Thoracic aorta (tissue), 2 donors: ENCODE measurements at regions not wholly inside any gene's neighbourhood (a gene's known extent, or its start where the extent isn't known, plus 50 kb on each side); places are given as distances from the start of the nearest gene placed in this dataset.

Source experiments
- ATAC-seq: fragments of 150-250 bp; one replicate; pipeline ENCODE4 v1.8.0; 2017; ENCODE audit warnings: low read depth; ENCODE audit not compliant: insufficient number of reproducible peaks, low FRiP score
- DNase-seq: peaks from one replicate; pipeline ENCODE4 v3.0.0-alpha.2; 2020; ENCODE audit warnings: low spot score
- H3K27ac ChIP-seq, 2 donors: fragments of 200-600 bp; sonication (generic); 1 replicate in 1 of 2; 2 replicates in 1 of 2; pipeline ENCODE4 v1.5.1; 2016; ENCODE audit warnings: mild to moderate bottlenecking in 2 of 2, moderate library complexity in 2 of 2
- H3K27me3 ChIP-seq: fragments of 200-600 bp; sonication (generic); replicated peaks from 2 replicates; pipeline ENCODE4 v1.6.0; 2016; ENCODE audit warnings: mild to moderate bottlenecking; ENCODE audit not compliant: insufficient read depth
- H3K36me3 ChIP-seq: fragments of 200-600 bp; sonication (generic); one replicate; pipeline ENCODE4 v1.5.1; 2016
- H3K4me1 ChIP-seq, 2 donors: fragments of 200-600 bp; sonication (generic); 1 replicate in 1 of 2; 2 replicates in 1 of 2; pipeline versions ENCODE4 v1.5.1 to v1.6.0; 2016; ENCODE audit warnings: low read depth in 2 of 2, mild to moderate bottlenecking in 1 of 2; ENCODE audit not compliant: control insufficient read depth in 1 of 2
- H3K4me3 ChIP-seq: fragments of 200-600 bp; sonication (generic); 2 replicates; pipeline ENCODE4 v1.5.1; 2016; ENCODE audit warnings: mild to moderate bottlenecking
- H3K9me3 ChIP-seq: fragments of 200-600 bp; sonication (generic); 2 replicates; pipeline ENCODE4 v1.5.1; 2016
- TF ChIP-seq, protein P1 (sequence below): fragments of 200-600 bp; sonication (generic); IDR thresholded peaks from one replicate; pipeline ENCODE4 v1.5.1; 2019; ENCODE audit warnings: antibody characterized with exemption

DNA sequence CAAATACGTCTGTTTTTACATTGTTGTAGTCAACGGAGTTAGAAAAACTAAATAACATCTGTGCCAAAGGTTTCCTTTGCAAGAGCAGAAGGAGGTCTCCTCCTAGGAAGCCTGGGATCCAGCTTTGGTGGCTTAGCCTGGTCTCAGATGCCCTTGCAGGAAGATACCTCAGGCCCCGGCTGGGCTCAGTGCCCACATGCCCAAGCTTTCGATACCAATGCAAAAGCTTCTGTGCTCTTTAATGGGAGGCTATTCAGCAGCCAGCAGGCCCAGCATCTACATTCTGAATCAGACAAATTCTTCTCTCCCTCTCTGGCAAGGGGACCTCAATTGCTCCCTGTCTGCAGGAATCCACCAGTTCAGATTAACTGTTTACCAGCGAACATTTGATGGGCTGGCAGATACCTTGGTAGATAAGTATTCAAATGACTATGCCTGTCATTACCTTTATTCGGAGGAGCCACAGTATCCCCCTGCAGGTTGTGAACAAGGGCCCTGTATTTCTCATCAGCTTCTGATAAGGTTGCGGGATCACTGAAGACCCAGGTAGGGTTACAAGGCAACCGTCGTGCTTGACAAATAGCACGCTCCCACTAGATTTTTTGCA, 180.1 kb upstream of the KBTBD8 start:
- no peak overlapping the region for H3K27ac ChIP-seq
- no peak for ATAC-seq

DNA sequence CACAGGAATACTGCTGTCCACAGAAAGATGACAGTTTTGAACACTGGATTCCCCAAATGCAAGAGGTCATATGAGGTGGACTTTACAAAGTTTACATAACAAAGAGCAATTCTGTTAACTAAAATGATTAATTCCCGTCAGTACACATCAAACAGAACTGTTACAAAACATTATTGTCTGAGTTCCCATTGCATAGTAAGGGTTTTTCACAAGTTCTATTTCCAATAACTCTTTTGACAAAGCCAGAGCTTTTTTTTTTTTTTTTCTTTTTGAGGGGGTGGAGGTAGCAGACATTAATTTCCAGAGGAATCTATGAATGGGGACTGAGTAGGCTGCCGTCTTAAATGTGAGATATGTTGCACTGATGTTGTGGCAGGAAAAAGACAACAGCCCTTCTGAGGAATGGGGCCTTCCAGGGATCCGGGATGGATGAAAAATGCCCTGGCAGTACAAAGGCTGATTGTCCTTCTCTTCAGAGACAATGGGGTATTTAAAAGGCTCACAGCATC, 178.1 kb upstream of the KBTBD8 start:
- Histone ChIP-seq H3K36me3 (no peaks in the 10 kb centered on the region), H3K4me3 (no peak overlapping the region), H3K4me1 (peaks cover 0 to 16% of the 10 kb centered on the region in 2 donors), H3K27ac (no peak overlapping the region), H3K9me3 (no peaks in the 10 kb centered on the region), H3K27me3 (no peaks in the 10 kb centered on the region)
- DNase-seq (no peak), ATAC-seq (no peak)
- TF ChIP-seq, protein P1, sequence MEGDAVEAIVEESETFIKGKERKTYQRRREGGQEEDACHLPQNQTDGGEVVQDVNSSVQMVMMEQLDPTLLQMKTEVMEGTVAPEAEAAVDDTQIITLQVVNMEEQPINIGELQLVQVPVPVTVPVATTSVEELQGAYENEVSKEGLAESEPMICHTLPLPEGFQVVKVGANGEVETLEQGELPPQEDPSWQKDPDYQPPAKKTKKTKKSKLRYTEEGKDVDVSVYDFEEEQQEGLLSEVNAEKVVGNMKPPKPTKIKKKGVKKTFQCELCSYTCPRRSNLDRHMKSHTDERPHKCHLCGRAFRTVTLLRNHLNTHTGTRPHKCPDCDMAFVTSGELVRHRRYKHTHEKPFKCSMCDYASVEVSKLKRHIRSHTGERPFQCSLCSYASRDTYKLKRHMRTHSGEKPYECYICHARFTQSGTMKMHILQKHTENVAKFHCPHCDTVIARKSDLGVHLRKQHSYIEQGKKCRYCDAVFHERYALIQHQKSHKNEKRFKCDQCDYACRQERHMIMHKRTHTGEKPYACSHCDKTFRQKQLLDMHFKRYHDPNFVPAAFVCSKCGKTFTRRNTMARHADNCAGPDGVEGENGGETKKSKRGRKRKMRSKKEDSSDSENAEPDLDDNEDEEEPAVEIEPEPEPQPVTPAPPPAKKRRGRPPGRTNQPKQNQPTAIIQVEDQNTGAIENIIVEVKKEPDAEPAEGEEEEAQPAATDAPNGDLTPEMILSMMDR, result no peak

More for the DNA sequence above, 180.1 kb upstream of the KBTBD8 start:
- H3K4me1 ChIP-seq, result peaks cover 0 to 15% of the 10 kb centered on the region in 2 donors
- H3K9me3 ChIP-seq, result no peaks in the 10 kb centered on the region
- H3K36me3 ChIP-seq, result no peaks in the 10 kb centered on the region
- no peaks in the 10 kb centered on the region for H3K27me3 ChIP-seq
- H3K4me3 ChIP-seq, result no peak overlapping the region
- TF ChIP-seq, protein P1, result no peak
- DNase-seq, result no peak

DNA sequence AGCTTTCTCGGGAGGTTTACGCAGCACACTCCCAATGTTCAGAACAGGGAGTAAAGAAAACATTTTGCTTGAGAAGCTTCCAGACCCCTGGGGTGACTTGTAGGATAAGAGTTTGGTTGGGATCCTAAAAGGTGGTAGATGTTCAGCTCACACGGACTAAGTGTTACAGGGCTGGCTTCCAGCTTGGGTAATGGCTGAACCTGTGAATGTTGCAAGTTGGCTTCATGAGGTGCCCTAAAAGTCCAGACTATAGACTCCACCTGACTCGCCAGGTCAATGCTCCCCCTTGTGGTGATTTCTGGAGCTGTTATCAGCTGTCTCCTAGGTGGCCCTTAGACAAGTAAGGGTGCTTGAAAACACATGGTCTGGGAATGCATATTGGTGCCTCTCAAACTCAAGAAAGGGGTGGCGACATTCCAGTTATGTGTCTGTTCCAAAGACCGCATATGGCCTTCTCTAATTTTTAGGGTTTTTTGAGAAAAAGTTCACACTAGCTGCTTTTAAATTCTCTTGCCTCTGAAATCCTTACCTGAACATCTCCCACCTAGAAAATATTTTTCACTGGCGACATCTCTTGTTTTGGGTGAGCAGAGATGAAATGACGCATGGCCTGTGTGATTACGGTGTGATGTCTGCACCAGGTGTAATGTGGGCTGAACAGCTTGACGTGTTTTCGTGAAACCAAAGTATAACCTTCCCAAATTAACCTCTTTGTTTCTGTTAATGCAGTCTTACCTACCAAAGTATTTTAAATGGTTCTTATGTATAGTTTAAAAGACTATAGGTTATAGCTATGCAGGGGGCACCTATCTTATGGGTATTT, 175.7 kb upstream of the KBTBD8 start:
- Histone ChIP-seq H3K4me1 (peaks cover 0 to 16% of the 10 kb centered on the region in 2 donors), H3K4me3 (no peak overlapping the region), H3K36me3 (no peaks in the 10 kb centered on the region), H3K27me3 (no peaks in the 10 kb centered on the region), H3K9me3 (no peaks in the 10 kb centered on the region), H3K27ac (no peak overlapping the region)
- TF ChIP-seq, protein P1, result peak; percentile 75
- peak; percentile 5 for DNase-seq
- ATAC-seq, result peak; percentile 53

DNA sequence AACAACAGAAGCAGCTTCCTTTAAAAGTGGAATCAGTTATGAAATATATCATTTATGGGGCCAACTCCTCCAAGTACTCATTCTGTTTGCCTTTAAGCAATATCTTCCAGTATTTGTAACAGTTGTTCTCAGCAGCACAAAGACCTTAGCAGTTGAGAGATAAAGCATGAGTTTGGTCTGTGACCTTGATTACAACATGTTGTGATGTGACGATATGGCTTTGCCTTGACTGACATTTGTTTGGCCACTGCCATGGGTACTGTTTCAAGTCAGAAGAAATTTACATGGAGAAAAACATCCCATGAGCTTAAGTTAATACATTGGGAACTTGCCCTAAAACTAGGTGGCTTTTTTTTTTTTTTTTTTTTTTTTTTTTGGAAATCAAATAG, 175.1 kb upstream of the KBTBD8 start:
- Histone ChIP-seq H3K4me1 (peaks cover 0 to 16% of the 10 kb centered on the region in 2 donors), H3K4me3 (no peak overlapping the region), H3K36me3 (no peaks in the 10 kb centered on the region), H3K27me3 (no peaks in the 10 kb centered on the region), H3K27ac (no peak overlapping the region), H3K9me3 (no peaks in the 10 kb centered on the region)
- no peak for DNase-seq
- TF ChIP-seq, protein P1, result no peak
- no peak for ATAC-seq

DNA sequence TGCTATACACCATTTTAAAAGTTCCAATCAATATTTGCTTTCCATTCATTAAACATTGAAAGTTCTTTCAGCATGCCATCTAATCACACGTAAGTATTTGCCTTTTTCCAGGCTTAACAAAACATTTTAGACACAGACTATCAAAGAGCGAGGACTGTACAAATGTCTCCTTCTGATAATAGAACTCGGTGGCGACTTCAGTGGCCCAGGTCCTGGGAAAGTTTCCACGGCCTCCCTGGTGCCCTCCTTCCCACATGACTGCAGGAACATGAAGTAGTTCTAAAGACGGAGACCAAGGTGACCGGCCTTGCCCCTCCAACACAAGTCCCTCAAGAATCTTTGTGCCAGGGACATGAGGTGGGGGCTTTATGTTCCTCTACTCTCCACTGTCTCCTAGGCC, 174.6 kb upstream of the KBTBD8 start:
- no peak overlapping the region for H3K4me3 ChIP-seq
- ATAC-seq (no peak), DNase-seq (no peak)
- TF ChIP-seq, protein P1, result no peak
- H3K27me3 ChIP-seq, result no peaks in the 10 kb centered on the region
- peaks cover 0 to 16% of the 10 kb centered on the region in 2 donors for H3K4me1 ChIP-seq
- H3K27ac ChIP-seq, result no peak overlapping the region
- no peaks in the 10 kb centered on the region for H3K9me3 ChIP-seq
- H3K36me3 ChIP-seq, result no peaks in the 10 kb centered on the region
